ENCODE measurements at regions not wholly inside any gene's neighbourhood (a gene's known extent, or its start where the extent isn't known, plus 50 kb on each side); places are given as distances from the start of the nearest gene placed in this dataset.

DNA sequence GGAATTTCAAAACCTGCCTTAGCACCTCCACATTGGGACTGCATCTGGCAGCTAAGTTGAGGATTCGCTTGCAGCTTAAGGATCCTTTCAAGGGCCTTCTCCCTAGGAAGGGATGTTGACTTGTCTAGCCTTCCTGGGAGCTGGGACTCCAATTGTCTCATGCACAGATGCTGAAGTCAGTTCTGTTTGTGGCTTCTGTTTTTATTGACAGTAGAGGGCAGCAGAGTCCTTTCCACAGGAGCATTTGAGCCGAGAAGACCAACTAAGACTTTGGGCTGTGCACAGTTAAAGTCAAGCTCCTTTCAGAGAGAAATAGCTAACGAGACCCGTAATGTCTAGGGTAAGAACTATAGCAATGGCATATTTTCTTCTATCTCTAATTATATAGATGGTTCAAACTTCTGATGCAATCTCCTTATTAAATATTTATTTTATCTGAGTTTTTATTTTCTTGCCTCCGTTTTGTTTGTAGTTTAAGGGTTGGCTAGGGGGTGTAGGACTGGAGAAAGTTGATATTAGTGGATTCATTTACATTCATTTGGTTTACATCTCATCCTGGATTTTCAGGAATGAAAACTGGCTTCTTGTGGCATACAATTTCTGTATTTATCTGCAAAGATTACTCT is 59.7 kb upstream of the KBTBD8 start:
- H3K4me1 ChIP-seq (ENCODE audit: control insufficient read depth in 3 of 3, insufficient read depth in 2 of 3, low read depth in 1 of 3, low read length in 2 of 3), result no peaks in the 10 kb centered on the region
- WGBS, 3 donors, result 16 to 19% (median 17%) methylated on average over 5 of the region's 5 CpGs
- no peak overlapping the region for H3K4me3 ChIP-seq (ENCODE audit: low read depth in 1 of 3, low read length in 3 of 3)
- peak; percentile 80 to 81 for DNase-seq
- no peaks in the 10 kb centered on the region for H3K36me3 ChIP-seq (ENCODE audit: control insufficient read depth in 3 of 3, insufficient read depth in 2 of 3, low read depth in 1 of 3, low read length in 3 of 3)
- H3K27ac ChIP-seq (ENCODE audit: low read depth in 1 of 3, low read length in 2 of 3), result no peak overlapping the region
- no peaks in the 10 kb centered on the region for H3K9me3 ChIP-seq (ENCODE audit: control insufficient read depth in 2 of 2, insufficient read depth in 1 of 2, low read depth in 1 of 2, low read length in 1 of 2)
- no peaks in the 10 kb centered on the region for H3K27me3 ChIP-seq (ENCODE audit: control insufficient read depth in 3 of 3, insufficient read depth in 3 of 3, low read length in 3 of 3)
- no peak for FAIRE-seq

DNA sequence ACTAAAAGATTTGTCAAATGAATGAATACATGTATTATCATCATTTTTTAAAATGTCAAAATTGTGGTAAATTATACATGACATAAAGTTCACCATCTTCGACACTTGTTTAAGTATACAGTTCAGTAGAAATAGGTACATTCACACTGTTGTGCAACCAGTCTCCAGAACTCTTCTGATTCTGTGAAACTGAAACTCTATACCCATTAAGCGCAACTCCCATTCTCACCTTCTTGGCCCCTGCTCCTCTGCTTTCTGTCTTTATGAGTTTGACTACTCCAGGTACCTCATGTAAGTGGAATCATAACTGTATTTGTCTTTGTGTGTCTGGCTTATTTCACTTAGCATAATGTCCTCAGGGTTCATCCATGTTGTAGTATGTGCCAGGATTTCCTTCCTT is 50.1 kb upstream of the KBTBD8 start:
- Histone ChIP-seq H3K36me3 (ENCODE audit: control insufficient read depth in 3 of 3, insufficient read depth in 2 of 3, low read depth in 1 of 3, low read length in 3 of 3) (no peaks in the 10 kb centered on the region), H3K9me3 (ENCODE audit: control insufficient read depth in 2 of 2, insufficient read depth in 1 of 2, low read depth in 1 of 2, low read length in 1 of 2) (no peaks in the 10 kb centered on the region), H3K27me3 (ENCODE audit: control insufficient read depth in 3 of 3, insufficient read depth in 3 of 3, low read length in 3 of 3) (no peaks in the 10 kb centered on the region), H3K4me3 (ENCODE audit: low read depth in 1 of 3, low read length in 3 of 3) (no peak overlapping the region), H3K4me1 (ENCODE audit: control insufficient read depth in 3 of 3, insufficient read depth in 2 of 3, low read depth in 1 of 3, low read length in 2 of 3) (peaks cover 0 to 3% (median 0%) of the 10 kb centered on the region in 3 donors), H3K27ac (ENCODE audit: low read depth in 1 of 3, low read length in 2 of 3) (no peak overlapping the region)
- no peak for DNase-seq
- 89 to 97% (median 96%) methylated on average over 2 of the region's 2 CpGs for WGBS, 3 donors
- FAIRE-seq, result no peak

All from small intestine (tissue), 7 donors.